Psoas muscle (tissue), 7 donors: ENCODE measurements at regions not wholly inside any gene's neighbourhood (a gene's known extent, or its start where the extent isn't known, plus 50 kb on each side); places are given as distances from the start of the nearest gene placed in this dataset.

Experiments used
- ATAC-seq, 4 donors: fragments of 200-7000 bp; cut with Tn5 transposase; one replicate each; pipeline ENCODE4 v1.9.1; 2020; ENCODE audit warnings: moderate library complexity in 3 of 4, mild to moderate bottlenecking in 2 of 4
- DNase-seq, 2 donors: peaks; one replicate each; pipeline ENCODE4 v3.0.0-alpha.2; 2020
- H3K27ac ChIP-seq: fragments of 200-600 bp; one replicate; pipeline ENCODE4 v1.8.0; 2022
- H3K27me3 ChIP-seq, 3 donors: fragments of 200-600 bp in 1 of 3; one replicate each; pipeline versions ENCODE4 v1.6.1 to v1.8.0; 2013 to 2022; ENCODE audit warnings: low read length in 2 of 3, mild to moderate bottlenecking in 2 of 3, moderate library complexity in 1 of 3; ENCODE audit not compliant: insufficient read depth in 3 of 3
- H3K36me3 ChIP-seq, 2 donors: fragments of 200-600 bp in 1 of 2; one replicate each; pipeline versions ENCODE4 v1.6.1 to v1.8.0; 2013 to 2022; ENCODE audit warnings: low read depth in 1 of 2, mild to moderate bottlenecking in 1 of 2, moderate library complexity in 1 of 2; ENCODE audit not compliant: insufficient read depth in 1 of 2
- H3K4me1 ChIP-seq: fragments of 200-600 bp; one replicate; pipeline ENCODE4 v1.8.0; 2022
- H3K4me3 ChIP-seq: fragments of 200-600 bp; one replicate; pipeline ENCODE4 v1.8.0; 2022; ENCODE audit warnings: mild to moderate bottlenecking
- H3K9me3 ChIP-seq: fragments of 200-600 bp; one replicate; pipeline ENCODE4 v1.8.0; 2022
- WGBS, 3 donors: extraction: QIAGEN DNeasy Blood & Tissue Kit; methylation state at CpG; one replicate each; pipeline versions ENCODE4 v1.1.6 to v1.1.7; 2013; 5-methylcytosine and 5-hydroxymethylcytosine counted together
- intact Hi-C, 2 donors: fragments of 100-400 bp; cut with DNase I; formaldehyde crosslinking; loops; one replicate each; pipeline versions ENCODE4 v1.11.0 to v1.14.2; 2022
- TF ChIP-seq, protein P1 (sequence below): fragments of 200-600 bp; IDR thresholded peaks from one replicate; pipeline ENCODE4 v1.8.0; 2022; ENCODE audit warnings: antibody characterized with exemption
- donor health status: healthy with polysubstance abuse.
- donor health status: DM: no; HTN: no; CAD: no; lungs with moderate emphysema.
- donor health status: Bipolar disorder and iron deficiency.
- donor health status: healthy.
- donor health status: DM: yes; HTN: yes; CAD: no.
- donor health status: DM: no; HTN: no; CAD: no.
- donor health status: DM: yes; HTN: yes; CAD: no.

DNA sequence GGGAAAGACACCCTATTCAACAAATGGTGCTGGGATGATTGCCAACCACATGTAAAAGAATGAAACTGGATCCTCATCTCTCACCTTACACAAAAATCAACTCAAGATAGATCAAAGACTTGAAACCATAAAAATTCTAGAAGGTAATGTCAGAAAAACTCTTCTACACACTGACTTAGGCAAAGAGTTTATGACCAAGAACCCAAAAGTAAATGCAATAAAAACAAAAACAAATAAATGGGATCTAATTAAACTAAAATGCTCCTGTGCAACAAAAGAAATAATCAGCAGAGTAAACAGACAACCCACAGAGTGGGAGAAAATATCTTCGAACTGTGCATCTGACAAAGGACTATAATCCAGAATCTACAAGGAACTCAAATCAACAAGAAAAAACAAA lies 504.2 kb upstream of the MBL2 start:
- H3K27me3 ChIP-seq: no peaks in the 10 kb centered on the region
- intact Hi-C loops: no loop called here
- 84 to 100% (median 92%) methylated on average over 1 of the region's 1 CpG for WGBS, 3 donors
- no peak overlapping the region for H3K27ac ChIP-seq
- H3K4me3 ChIP-seq: no peak overlapping the region
- H3K4me1 ChIP-seq: no peaks in the 10 kb centered on the region
- TF ChIP-seq, protein P1, sequence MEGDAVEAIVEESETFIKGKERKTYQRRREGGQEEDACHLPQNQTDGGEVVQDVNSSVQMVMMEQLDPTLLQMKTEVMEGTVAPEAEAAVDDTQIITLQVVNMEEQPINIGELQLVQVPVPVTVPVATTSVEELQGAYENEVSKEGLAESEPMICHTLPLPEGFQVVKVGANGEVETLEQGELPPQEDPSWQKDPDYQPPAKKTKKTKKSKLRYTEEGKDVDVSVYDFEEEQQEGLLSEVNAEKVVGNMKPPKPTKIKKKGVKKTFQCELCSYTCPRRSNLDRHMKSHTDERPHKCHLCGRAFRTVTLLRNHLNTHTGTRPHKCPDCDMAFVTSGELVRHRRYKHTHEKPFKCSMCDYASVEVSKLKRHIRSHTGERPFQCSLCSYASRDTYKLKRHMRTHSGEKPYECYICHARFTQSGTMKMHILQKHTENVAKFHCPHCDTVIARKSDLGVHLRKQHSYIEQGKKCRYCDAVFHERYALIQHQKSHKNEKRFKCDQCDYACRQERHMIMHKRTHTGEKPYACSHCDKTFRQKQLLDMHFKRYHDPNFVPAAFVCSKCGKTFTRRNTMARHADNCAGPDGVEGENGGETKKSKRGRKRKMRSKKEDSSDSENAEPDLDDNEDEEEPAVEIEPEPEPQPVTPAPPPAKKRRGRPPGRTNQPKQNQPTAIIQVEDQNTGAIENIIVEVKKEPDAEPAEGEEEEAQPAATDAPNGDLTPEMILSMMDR: no peak
- ATAC-seq (no peak), DNase-seq (no peak)
- peaks cover 3% of the 10 kb centered on the region for H3K9me3 ChIP-seq
- no peaks in the 10 kb centered on the region for H3K36me3 ChIP-seq

DNA sequence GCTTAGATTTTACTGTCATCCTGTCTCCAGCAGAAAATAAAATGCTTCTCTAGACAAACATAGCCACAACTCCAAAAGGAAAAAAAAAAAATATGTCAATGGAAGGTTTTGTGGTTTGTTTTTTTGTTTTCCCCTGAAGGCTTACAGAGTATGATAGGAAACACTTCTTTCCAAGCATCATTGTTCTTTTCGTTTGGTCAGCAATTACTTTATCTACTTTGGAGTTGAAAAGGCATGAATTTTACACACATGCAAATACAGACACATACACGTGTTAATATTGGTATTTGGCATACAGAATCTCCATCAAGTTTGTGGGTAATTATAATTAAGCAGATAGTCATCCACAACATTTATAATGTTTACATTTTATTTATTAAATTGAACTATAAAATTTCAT lies 496.9 kb upstream of the MBL2 start:
- Histone ChIP-seq H3K27me3 (no peaks in the 10 kb centered on the region), H3K9me3 (no peaks in the 10 kb centered on the region), H3K4me1 (no peaks in the 10 kb centered on the region), H3K36me3 (no peaks in the 10 kb centered on the region), H3K4me3 (no peak overlapping the region), H3K27ac (no peak overlapping the region)
- DNase-seq: no peak
- no peak for ATAC-seq
- 51 to 64% (median 64%) methylated on average over 2 of the region's 2 CpGs for WGBS, 3 donors
- TF ChIP-seq, protein P1: no peak
- intact Hi-C loops: no loop called here

DNA sequence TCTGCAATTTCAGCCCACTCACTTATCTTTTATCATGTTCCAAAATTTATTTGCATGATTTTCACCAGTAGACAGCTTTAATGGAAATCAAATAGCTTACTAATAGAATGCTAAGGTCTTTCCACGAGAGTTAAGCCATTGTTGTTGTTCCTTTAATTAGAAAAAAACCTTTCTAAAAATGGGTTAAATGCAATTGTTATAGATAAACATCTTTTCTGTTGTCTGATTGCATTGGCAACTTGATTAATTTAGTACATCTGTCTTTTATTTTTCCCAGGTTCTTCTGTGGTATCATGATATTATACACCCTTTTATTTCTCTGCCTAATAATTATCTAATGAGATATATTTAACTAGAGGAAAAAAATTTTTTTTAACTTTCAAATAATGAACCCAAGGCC lies 487.6 kb upstream of the MBL2 start:
- Histone ChIP-seq H3K27me3 (no peaks in the 10 kb centered on the region), H3K36me3 (no peaks in the 10 kb centered on the region), H3K4me3 (no peak overlapping the region), H3K9me3 (no peaks in the 10 kb centered on the region), H3K4me1 (no peaks in the 10 kb centered on the region), H3K27ac (no peak overlapping the region)
- 33 to 47% (median 40%) methylated on average over 1 of the region's 1 CpG for WGBS, 3 donors
- DNase-seq (no peak), ATAC-seq (no peak)
- intact Hi-C loops: no loop called here
- TF ChIP-seq, protein P1: no peak

DNA sequence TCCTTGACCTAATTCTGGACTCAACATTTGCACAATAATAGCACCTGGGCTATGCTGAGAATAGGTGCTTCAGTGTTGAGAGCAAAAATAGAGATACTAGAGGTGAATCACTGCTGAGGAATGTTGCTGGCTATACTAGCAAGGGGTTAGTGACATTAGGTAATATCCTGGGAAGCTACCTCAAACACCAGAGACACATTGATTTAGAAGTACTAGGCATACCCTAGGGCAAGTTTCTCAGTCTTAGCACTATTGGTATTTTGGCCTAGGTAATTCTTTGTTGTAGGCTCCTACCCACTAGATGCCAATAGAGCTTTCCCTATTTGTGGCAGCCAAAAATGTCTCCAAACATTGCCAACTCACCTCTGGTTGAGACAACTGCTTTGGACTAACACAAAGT lies 484.0 kb upstream of the MBL2 start:
- Histone ChIP-seq H3K27ac (no peak overlapping the region), H3K27me3 (no peaks in the 10 kb centered on the region), H3K36me3 (no peaks in the 10 kb centered on the region), H3K4me1 (no peaks in the 10 kb centered on the region), H3K9me3 (no peaks in the 10 kb centered on the region), H3K4me3 (no peak overlapping the region)
- intact Hi-C loops: no loop called here
- TF ChIP-seq, protein P1: no peak
- DNase-seq (no peak), ATAC-seq (peak in 3 of 4 donors; percentile 54 to 83 (median 69))

DNA sequence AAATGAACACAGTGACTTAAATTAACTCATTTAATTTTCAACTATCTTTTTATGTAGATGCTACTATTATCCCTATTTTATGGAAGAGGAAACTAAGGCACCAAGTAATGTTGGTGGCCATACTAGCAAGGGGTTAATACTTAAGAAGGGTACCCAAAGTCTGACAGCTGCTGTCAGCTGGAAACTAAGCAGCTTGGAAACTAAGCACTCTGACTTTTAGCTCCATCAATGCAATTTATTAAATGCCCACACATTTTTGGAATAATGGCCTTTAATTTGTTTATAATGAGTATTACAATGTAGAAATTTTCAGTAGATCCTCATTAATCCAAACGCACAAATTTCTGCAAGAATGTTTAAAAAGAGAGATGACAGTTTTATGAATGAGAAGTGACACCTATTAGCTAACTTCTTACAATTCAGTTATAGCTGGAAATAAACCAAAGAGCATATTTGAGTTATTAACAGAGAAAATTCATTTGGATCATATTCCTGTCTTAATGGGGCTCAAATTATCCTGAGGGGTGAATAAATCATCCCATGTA lies 483.1 kb upstream of the MBL2 start:
- Histone ChIP-seq H3K27me3 (no peaks in the 10 kb centered on the region), H3K4me3 (no peak overlapping the region), H3K27ac (no peak overlapping the region), H3K9me3 (no peaks in the 10 kb centered on the region), H3K4me1 (no peaks in the 10 kb centered on the region), H3K36me3 (no peaks in the 10 kb centered on the region)
- intact Hi-C loops: no loop called here
- no peak for ATAC-seq
- TF ChIP-seq, protein P1: no peak
- DNase-seq: no peak
- WGBS, 3 donors: 25 to 44% (median 32%) methylated on average over 1 of the region's 1 CpG
